ENCODE measurements at regions not wholly inside any gene's neighbourhood (a gene's known extent, or its start where the extent isn't known, plus 50 kb on each side); places are given as distances from the start of the nearest gene placed in this dataset.

DNA sequence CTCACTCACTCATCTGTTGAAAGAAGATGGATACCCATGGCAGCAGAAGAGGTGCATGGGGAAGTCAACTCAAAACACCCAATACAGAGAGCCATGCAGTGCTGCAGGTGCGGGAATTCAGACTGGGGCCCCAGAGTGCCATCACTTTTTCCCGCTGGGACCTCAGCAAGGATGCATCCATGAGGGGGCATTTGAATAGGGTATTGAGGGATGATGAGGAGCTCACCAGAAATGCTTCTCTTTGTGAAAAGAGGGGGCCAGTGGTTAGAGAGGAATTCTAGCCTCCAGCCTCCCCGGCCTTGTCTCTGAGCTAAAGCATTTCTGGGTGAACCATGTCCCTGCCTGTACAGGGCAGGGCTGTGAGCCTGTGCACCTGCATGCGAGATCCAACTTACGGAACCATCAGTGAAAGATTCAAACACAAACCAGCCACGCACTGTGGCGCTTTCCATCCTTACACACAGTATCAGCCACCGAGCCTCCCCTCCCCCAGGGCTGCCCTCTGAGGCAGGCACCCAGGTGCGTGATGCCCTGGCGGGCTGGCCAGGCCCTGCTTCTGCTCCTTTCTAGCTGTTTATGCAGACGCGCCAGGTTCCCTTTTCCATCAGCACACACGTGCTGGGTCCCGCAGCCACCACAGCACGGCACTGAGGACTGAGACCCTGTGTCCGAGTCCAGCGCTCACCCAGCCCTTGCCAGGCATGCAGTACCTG is 1177.2 kb downstream of the BRD1 start:
- Histone ChIP-seq H3K9me3 (ENCODE audit: control insufficient read depth, insufficient read depth, low read length) (peaks cover 66% of the 10 kb centered on the region), H3K18ac (ENCODE audit: low read depth, low read length) (no peak overlapping the region), H2BK5ac (ENCODE audit: low read depth, low read length, poor library complexity, severe bottlenecking) (no peak overlapping the region), H3K9ac (ENCODE audit: low read depth, low read length) (no peak overlapping the region), H3K9me1 (ENCODE audit: insufficient read depth, low read length) (no peaks in the 10 kb centered on the region), H3K79me1 (ENCODE audit: low read depth in 1 of 2, low read length in 2 of 2) (no peaks in the 10 kb centered on the region), H3K4me1 (ENCODE audit: control insufficient read depth, insufficient read depth, low read length) (no peaks in the 10 kb centered on the region), H3K56ac (ENCODE audit: extremely low read depth, insufficient read depth, low read length) (no peak overlapping the region), H2AK9ac (replicated peaks; ENCODE audit: low read depth, low read length, poor library complexity) (no peak overlapping the region), H3K36me3 (ENCODE audit: control insufficient read depth, insufficient read depth, low read length) (no peaks in the 10 kb centered on the region), H3K27me3 (ENCODE audit: control insufficient read depth, insufficient read depth, low read length) (no peaks in the 10 kb centered on the region), H2BK120ac (ENCODE audit: low read depth, low read length) (no peak overlapping the region), H3K14ac (replicated peaks; ENCODE audit: low read depth, low read length) (no peak overlapping the region), H3K23ac (ENCODE audit: low read depth, low read length) (no peak overlapping the region), H4K8ac (ENCODE audit: low read depth in 2 of 2, low read length in 2 of 2) (no peak overlapping the region), H3K4me2 (ENCODE audit: low read depth, low read length) (no peak overlapping the region), H4K5ac (ENCODE audit: low read depth, low read length) (no peak overlapping the region), H3K4me3 (ENCODE audit: insufficient read depth, low read depth, low read length) (no peak overlapping the region), H4K20me1 (ENCODE audit: insufficient read depth, low read length) (no peaks in the 10 kb centered on the region), H4K91ac (ENCODE audit: insufficient read depth, low read depth, low read length) (no peak overlapping the region), H3K4ac (ENCODE audit: low read depth, low read length) (no peak overlapping the region), H2BK20ac (ENCODE audit: low read depth, low read length) (no peak overlapping the region), H2BK15ac (ENCODE audit: low read depth, low read length) (no peak overlapping the region), H2AK5ac (ENCODE audit: low read depth, low read length) (no peak overlapping the region), H2AFZ (replicated peaks; ENCODE audit: low read length, poor library complexity) (no peak overlapping the region), H3K27ac (ENCODE audit: insufficient read depth, low read length) (no peak overlapping the region)
- intact Hi-C loops (cut with micrococcal nuclease) (no loop called here), in situ Hi-C loops (cut with MboI; ENCODE audit: low sequenced_read_pairs) (no loop called here), dilution Hi-C loops (cut with HindIII; ENCODE audit: low sequenced_read_pairs, unreplicated experiment) (no loop called here)
- no peak for ATAC-seq (ENCODE audit: low read depth)
- no peak for TF ChIP-seq FOS (IDR thresholded peaks at IDR 0.05; ENCODE audit: low read depth, low read length)
- TF ChIP-seq, protein P1, sequence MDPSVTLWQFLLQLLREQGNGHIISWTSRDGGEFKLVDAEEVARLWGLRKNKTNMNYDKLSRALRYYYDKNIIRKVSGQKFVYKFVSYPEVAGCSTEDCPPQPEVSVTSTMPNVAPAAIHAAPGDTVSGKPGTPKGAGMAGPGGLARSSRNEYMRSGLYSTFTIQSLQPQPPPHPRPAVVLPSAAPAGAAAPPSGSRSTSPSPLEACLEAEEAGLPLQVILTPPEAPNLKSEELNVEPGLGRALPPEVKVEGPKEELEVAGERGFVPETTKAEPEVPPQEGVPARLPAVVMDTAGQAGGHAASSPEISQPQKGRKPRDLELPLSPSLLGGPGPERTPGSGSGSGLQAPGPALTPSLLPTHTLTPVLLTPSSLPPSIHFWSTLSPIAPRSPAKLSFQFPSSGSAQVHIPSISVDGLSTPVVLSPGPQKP (IDR thresholded peaks at IDR 0.05; ENCODE audit: borderline replicate concordance, low read depth, low read length), result no peak
- TF ChIP-seq CHD1 (IDR thresholded peaks at IDR 0.05; ENCODE audit: low read depth, low read length), result no peak
- TF ChIP-seq RAD21 (IDR thresholded peaks at IDR 0.05; ENCODE audit: low read length), result no peak
- no peak for TF ChIP-seq POLR2A (IDR thresholded peaks at IDR 0.05; ENCODE audit: low read depth, low read length)
- WGBS, 2 experiments (ENCODE audit: extremely low coverage in 2 of 2, insufficient read length in 1 of 2), result 87% methylated on average over 8 of the region's 17 CpGs; no CpG with 5 or more reads in 1 of the 2 experiments
- BruUV-seq (replicated peaks), result no TSS peak
- no peak for DNase-seq
- ChIA-PET CTCF (no interaction called here), POLR2A (ENCODE audit: unreplicated experiment) (no interaction called here)

All from IMR-90 (cell line).